Lung (tissue), 11 donors: ENCODE measurements at regions not wholly inside any gene's neighbourhood (a gene's known extent, or its start where the extent isn't known, plus 50 kb on each side); places are given as distances from the start of the nearest gene placed in this dataset.

Source experiments
- ATAC-seq: fragments of 200-7000 bp; cut with Tn5 transposase; one replicate; pipeline ENCODE4 v1.9.1; 2020; ENCODE audit warnings: moderate number of reproducible peaks; ENCODE audit not compliant: insufficient read depth, low FRiP score
- DNase-seq, 3 donors: peaks; one replicate each; pipeline ENCODE4 v3.0.0-alpha.2; 2013 to 2017
- H3K27ac ChIP-seq, 2 donors: one replicate each; pipeline ENCODE4 v1.5.1; 2013; ENCODE audit warnings: mild to moderate bottlenecking in 2 of 2, moderate library complexity in 2 of 2, control low read depth in 1 of 2, inconsistent platforms in 1 of 2, low read depth in 1 of 2, low read length in 1 of 2
- H3K27me3 ChIP-seq, 3 donors: one replicate each; pipeline ENCODE4 v1.5.1; 2013; ENCODE audit warnings: low read length in 2 of 3; ENCODE audit not compliant: control insufficient read depth in 3 of 3, insufficient read depth in 3 of 3
- H3K36me3 ChIP-seq, 4 donors: one replicate each; pipeline ENCODE4 v1.5.1; 2013; ENCODE audit warnings: low read length in 4 of 4, mild to moderate bottlenecking in 1 of 4, moderate library complexity in 1 of 4; ENCODE audit not compliant: control insufficient read depth in 4 of 4, insufficient read depth in 4 of 4
- H3K4me1 ChIP-seq, 5 donors: one replicate each; pipeline ENCODE4 v1.5.1; 2013; ENCODE audit warnings: low read length in 5 of 5, mild to moderate bottlenecking in 2 of 5, moderate library complexity in 1 of 5; ENCODE audit not compliant: control insufficient read depth in 5 of 5, insufficient read depth in 5 of 5
- H3K4me3 ChIP-seq: one replicate; pipeline ENCODE4 v1.5.1; 2013; ENCODE audit warnings: mild to moderate bottlenecking, control low read depth, moderate library complexity
- H3K9ac ChIP-seq, 2 donors: one replicate each; pipeline ENCODE4 v1.5.1; 2013; ENCODE audit warnings: low read length in 2 of 2, control low read depth in 1 of 2; ENCODE audit not compliant: insufficient read depth in 1 of 2
- H3K9me3 ChIP-seq, 4 donors: one replicate each; pipeline ENCODE4 v1.5.1; 2013; ENCODE audit warnings: low read length in 3 of 4, mild to moderate bottlenecking in 1 of 4, moderate library complexity in 1 of 4; ENCODE audit not compliant: control insufficient read depth in 4 of 4, insufficient read depth in 3 of 4
- CTCF ChIP-seq: IDR thresholded peaks from 2 replicates; pipeline ENCODE4 v1.5.1; 2012; ENCODE audit warnings: mild to moderate bottlenecking; ENCODE audit errors: control extremely low read depth, extremely low read depth
- WGBS, 2 donors: extraction: QIAGEN DNeasy Blood & Tissue Kit; methylation state at CpG; one replicate each; pipeline ENCODE4 v1.1.7; 2013; 5-methylcytosine and 5-hydroxymethylcytosine counted together
- donor health status: control.
- donor health status: control.
- donor health status: Bipolar disorder and iron deficiency.
- donor health status: healthy.
- donor health status: DM: yes; HTN: yes; CAD: no.

DNA sequence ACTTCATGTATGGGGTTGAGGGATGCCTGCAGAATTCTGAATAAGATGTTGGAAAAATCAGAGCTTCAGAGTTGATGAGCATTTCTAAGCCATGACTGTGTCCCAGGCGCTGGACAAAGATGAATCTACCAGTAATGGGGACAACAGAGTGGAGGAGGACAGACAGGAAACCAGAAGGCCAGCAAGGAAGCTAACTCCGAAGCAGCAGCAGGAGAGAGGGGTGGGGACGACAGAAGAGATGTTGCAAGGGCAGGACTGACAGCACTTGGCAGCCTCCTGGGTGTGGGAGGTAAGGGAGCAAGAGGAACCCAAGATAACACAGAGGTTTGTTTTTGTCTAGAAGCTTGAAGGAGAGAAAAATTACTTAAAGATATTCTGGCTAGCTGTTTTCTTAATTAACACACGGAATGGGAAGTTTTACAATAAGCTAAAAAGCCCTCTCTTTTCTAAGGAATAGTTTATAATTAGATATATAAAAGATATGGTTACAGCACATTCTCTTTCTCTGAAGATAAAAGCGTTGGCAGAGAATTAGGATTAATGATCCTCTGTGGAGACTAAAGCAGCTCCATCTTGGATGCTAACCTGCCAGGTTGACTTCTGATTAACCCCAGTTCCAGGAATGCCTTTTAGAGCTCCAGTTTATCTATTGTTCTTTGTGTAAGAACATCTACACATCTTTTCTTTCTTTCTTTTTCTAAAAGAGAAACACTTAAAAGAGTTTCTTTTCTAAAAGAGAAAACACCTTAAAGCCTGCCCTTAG is 92.7 kb downstream of the TENT5C start:
- TF ChIP-seq CTCF, result no peak
- ATAC-seq (no peak), DNase-seq (no peak)
- Histone ChIP-seq H3K27ac (no peak overlapping the region), H3K27me3 (no peaks in the 10 kb centered on the region), H3K36me3 (no peaks in the 10 kb centered on the region), H3K4me3 (no peak overlapping the region), H3K4me1 (peaks cover 0 to 17% (median 0%) of the 10 kb centered on the region in 5 donors), H3K9ac (no peak overlapping the region), H3K9me3 (peaks cover 0 to 2% (median 0%) of the 10 kb centered on the region in 4 donors)
- 51 to 57% methylated on average over 5 of the region's 5 CpGs for WGBS, 2 donors

DNA sequence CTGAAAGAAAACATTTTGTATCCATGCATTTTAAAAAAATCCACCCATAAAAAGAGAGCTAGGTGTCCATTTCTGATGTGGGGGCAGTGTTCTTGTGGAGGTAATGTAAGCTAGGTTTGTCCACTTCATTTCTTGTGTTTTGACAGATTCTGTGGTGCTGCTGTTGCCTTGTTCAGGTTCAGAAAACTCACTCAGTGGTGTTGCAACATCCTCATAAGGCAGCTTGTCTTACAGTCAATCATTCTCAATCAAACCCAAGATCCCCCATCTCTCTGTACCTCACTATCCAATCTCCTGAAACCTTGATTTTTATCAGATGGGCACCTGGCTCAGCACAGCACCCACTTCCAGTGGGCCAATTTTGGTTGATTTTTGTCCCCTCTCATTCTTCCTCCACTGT is 94.1 kb downstream of the TENT5C start:
- peaks cover 0 to 17% (median 0%) of the 10 kb centered on the region in 5 donors for H3K4me1 ChIP-seq
- no peak for DNase-seq
- H3K9ac ChIP-seq, result no peak overlapping the region
- no peak for TF ChIP-seq CTCF
- H3K4me3 ChIP-seq, result no peak overlapping the region
- no peaks in the 10 kb centered on the region for H3K27me3 ChIP-seq
- no peak for ATAC-seq
- peaks cover 0 to 6% (median 0%) of the 10 kb centered on the region in 4 donors for H3K9me3 ChIP-seq
- no peak overlapping the region for H3K27ac ChIP-seq
- H3K36me3 ChIP-seq, result no peaks in the 10 kb centered on the region

DNA sequence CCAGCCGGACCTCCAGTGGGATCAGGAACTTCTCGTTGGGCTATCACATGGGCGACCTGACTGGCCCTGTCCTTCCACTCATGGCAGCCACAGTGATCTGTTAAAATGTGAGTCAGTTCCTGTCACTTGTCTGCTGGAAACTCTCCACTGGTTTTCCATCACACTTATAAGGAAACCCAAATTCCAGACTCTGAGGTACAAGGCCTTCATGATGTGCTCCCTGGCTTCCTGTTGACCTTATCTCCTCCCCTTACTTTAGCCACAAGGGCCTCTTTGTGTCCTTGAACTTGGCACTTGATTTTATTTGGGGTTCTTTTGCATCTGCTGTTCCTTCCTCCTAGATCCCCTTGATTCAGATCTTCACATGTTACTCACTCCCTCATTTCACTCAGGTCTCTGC is 96.8 kb downstream of the TENT5C start:
- WGBS, 2 donors, result 89% methylated on average over 3 of the region's 3 CpGs
- ATAC-seq (no peak), DNase-seq (no peak)
- Histone ChIP-seq H3K27me3 (no peaks in the 10 kb centered on the region), H3K4me1 (no peaks in the 10 kb centered on the region), H3K4me3 (no peak overlapping the region), H3K27ac (no peak overlapping the region), H3K9ac (no peak overlapping the region), H3K9me3 (peaks cover 0 to 6% (median 0%) of the 10 kb centered on the region in 4 donors), H3K36me3 (no peaks in the 10 kb centered on the region)
- TF ChIP-seq CTCF, result no peak

DNA sequence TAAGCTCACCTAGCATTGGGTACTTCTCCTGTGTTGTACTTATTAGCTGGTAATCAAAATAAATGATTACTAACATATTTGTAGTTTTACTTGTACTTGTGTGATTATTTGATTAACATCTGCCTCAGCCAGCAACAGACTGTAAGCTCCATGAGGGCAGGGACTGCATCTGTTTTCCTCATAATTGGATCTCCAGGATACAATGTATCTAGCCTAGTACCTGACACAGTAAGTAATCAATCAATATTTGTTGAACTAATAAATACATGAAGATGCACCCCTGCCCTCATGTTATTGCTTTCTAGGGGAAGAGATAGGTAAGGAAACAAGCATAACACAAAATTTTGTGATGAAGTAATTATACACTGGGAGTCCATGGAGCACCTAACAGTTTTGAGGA is 101.5 kb downstream of the TENT5C start:
- Histone ChIP-seq H3K4me1 (no peaks in the 10 kb centered on the region), H3K27me3 (no peaks in the 10 kb centered on the region), H3K9me3 (peaks cover 0 to 5% (median 0%) of the 10 kb centered on the region in 4 donors), H3K27ac (no peak overlapping the region), H3K4me3 (no peak overlapping the region), H3K36me3 (no peaks in the 10 kb centered on the region), H3K9ac (no peak overlapping the region)
- ATAC-seq, result no peak
- DNase-seq, result no peak
- TF ChIP-seq CTCF, result no peak
